ENCODE measurements at regions not wholly inside any gene's neighbourhood (a gene's known extent, or its start where the extent isn't known, plus 50 kb on each side); places are given as distances from the start of the nearest gene placed in this dataset.
"Not testable (repeated sequence)": the region's sequence is repeated elsewhere in the genome, so short reads cannot be mapped to it uniquely, and the experiment has no call there.

GRCh38 chrX:150063138-150063518 is 124.8 kb upstream of the EOLA2 start:
- Mint-ChIP-seq H3K27ac (no peak overlapping the region), H3K27me3 (peaks cover 0 to 14% of the 10 kb centered on the region in 2 donors), H3K4me1 (ENCODE audit: low read depth in 2 of 2) (peaks cover 0 to 5% of the 10 kb centered on the region in 2 donors), H3K9me3 (no peaks in the 10 kb centered on the region), H3K36me3 (no peaks in the 10 kb centered on the region), H3K4me3 (no peak overlapping the region)
- DNase-seq (ENCODE audit: low spot score) (no peak), ATAC-seq (no peak)

- no peak for ATAC-seq
These were observed 125.4 kb upstream of the EOLA2 start for GRCh38 chrX:150063674-150064073.

DNA sequence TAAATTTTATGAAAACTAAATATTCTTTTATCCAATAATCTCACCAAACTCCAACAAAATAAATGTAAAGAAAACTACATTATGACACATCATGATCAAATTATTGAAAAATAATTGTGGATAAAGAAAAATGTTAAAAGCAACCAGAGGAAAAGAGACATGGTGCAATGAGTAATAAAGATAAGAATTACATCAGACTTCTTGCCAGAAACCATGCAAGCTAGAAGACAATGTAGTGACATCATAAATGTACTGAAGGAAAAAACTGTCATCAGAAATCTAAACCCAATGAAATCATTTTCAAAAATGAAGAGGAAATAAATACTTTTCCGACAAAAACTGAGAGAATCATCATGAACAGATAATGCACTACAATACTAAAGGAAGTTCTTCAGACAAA is 135.9 kb upstream of the EOLA2 start:
- H3K4me3 Mint-ChIP-seq = no peak overlapping the region
- peaks cover 21 to 30% of the 10 kb centered on the region in 2 donors for H3K27me3 Mint-ChIP-seq
- H3K36me3 Mint-ChIP-seq = no peaks in the 10 kb centered on the region
- H3K9me3 Mint-ChIP-seq = no peaks in the 10 kb centered on the region
- no peak for ATAC-seq
- H3K4me1 Mint-ChIP-seq (ENCODE audit: low read depth in 2 of 2) = no peaks in the 10 kb centered on the region
- H3K27ac Mint-ChIP-seq = no peak overlapping the region
- DNase-seq (ENCODE audit: low spot score) = no peak

More at GRCh38 chrX:150063674-150064073, 125.4 kb upstream of the EOLA2 start:
- Mint-ChIP-seq H3K4me3 (no peak overlapping the region), H3K9me3 (no peaks in the 10 kb centered on the region), H3K36me3 (no peaks in the 10 kb centered on the region), H3K4me1 (ENCODE audit: low read depth in 2 of 2) (peaks cover 0 to 5% of the 10 kb centered on the region in 2 donors), H3K27me3 (peaks cover 0 to 14% of the 10 kb centered on the region in 2 donors), H3K27ac (no peak overlapping the region)
- DNase-seq (ENCODE audit: low spot score) = no peak

GRCh38 chrX:150080497-150080896 is 142.2 kb upstream of the EOLA2 start:
- no peak overlapping the region for H3K4me3 Mint-ChIP-seq
- peaks cover 0 to 3% of the 10 kb centered on the region in 2 donors for H3K4me1 Mint-ChIP-seq (ENCODE audit: low read depth in 2 of 2)
- DNase-seq (ENCODE audit: low spot score) (no peak), ATAC-seq (no peak)
- H3K9me3 Mint-ChIP-seq = peaks cover 2% of the 10 kb centered on the region
- H3K36me3 Mint-ChIP-seq = no peaks in the 10 kb centered on the region
- H3K27me3 Mint-ChIP-seq = peaks cover 5 to 24% of the 10 kb centered on the region in 2 donors
- no peak overlapping the region for H3K27ac Mint-ChIP-seq

- Mint-ChIP-seq H3K27ac (no peak overlapping the region), H3K4me1 (ENCODE audit: low read depth in 2 of 2) (peaks cover 0 to 3% of the 10 kb centered on the region in 2 donors), H3K36me3 (no peaks in the 10 kb centered on the region), H3K27me3 (peaks cover 3 to 22% of the 10 kb centered on the region in 2 donors), H3K9me3 (peaks cover 2% of the 10 kb centered on the region), H3K4me3 (no peak overlapping the region)
- no peak for DNase-seq (ENCODE audit: low spot score)
- ATAC-seq = no peak
These were observed 142.8 kb upstream of the EOLA2 start for GRCh38 chrX:150081076-150081475.

DNA sequence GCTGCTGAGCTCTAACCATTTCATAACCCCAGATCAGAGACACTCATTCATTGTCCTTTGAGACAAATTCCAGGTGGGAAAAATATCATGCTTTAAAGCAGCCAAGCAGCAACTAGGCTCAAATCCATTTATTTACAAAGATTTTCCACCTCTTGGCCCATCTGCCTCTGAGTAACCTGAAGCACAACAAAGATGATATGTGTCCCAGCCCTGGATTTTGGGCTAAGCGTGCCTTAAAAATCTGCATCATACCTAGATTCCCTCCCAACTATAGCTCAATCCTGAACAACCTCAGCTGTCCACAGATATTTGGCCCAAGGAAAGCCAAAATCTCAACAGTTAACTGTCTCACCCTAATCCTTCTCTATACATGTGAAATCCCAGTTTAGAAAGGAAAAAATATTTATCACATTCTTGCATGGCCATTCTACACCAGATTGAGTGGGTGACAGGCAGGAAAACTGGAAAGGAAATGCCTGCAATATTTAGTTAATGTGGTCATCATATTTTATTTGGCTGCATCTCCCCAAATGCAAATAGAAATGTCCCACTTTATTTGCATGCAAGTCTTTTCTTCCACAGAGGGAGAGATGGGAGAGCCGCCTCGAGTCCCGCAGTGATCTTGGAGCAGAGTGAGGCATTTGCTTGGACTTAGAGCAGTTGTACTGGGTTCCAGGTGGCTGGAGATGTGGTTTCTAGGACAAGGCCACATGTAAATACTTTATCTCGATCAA is 146.4 kb upstream of the EOLA2 start:
- no peak overlapping the region for H3K27ac Mint-ChIP-seq
- no peaks in the 10 kb centered on the region for H3K36me3 Mint-ChIP-seq
- H3K4me3 Mint-ChIP-seq = no peak overlapping the region
- peaks cover 0 to 11% of the 10 kb centered on the region in 2 donors for H3K27me3 Mint-ChIP-seq
- peaks cover 2% of the 10 kb centered on the region for H3K9me3 Mint-ChIP-seq
- ATAC-seq (no peak), DNase-seq (ENCODE audit: low spot score) (no peak)
- peaks cover 0 to 3% of the 10 kb centered on the region in 2 donors for H3K4me1 Mint-ChIP-seq (ENCODE audit: low read depth in 2 of 2)

DNA sequence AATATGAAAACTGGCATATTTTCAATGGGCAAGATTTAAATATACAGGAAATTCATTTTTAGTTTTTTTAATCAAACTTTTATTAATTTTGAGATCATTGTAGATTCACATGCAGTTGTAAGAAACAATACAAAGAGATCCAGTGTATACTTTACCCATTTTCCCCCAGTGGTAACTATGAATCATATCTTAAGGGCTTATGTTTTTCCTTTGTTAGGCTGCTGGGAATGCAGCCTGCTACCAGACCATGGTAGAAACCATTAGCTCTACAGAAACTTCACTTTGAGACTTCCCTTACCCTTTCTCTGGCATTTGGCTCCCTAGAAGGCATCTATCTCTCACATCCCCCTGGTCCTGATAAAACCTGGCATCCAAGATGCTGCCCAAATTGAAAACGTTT is 147.6 kb upstream of the EOLA2 start:
- peaks cover 0 to 9% of the 10 kb centered on the region in 2 donors for H3K27me3 Mint-ChIP-seq
- ATAC-seq = no peak
- peaks cover 2% of the 10 kb centered on the region for H3K9me3 Mint-ChIP-seq
- H3K4me1 Mint-ChIP-seq (ENCODE audit: low read depth in 2 of 2) = peaks cover 0 to 3% of the 10 kb centered on the region in 2 donors
- H3K27ac Mint-ChIP-seq = no peak overlapping the region
- H3K36me3 Mint-ChIP-seq = no peaks in the 10 kb centered on the region
- H3K4me3 Mint-ChIP-seq = no peak overlapping the region
- DNase-seq (ENCODE audit: low spot score) = no peak

GRCh38 chrX:150086371-150086770 is 148.1 kb upstream of the EOLA2 start:
- ATAC-seq (no peak), DNase-seq (ENCODE audit: low spot score) (no peak)
- Mint-ChIP-seq H3K36me3 (no peaks in the 10 kb centered on the region), H3K4me1 (ENCODE audit: low read depth in 2 of 2) (peaks cover 0 to 3% of the 10 kb centered on the region in 2 donors), H3K4me3 (no peak overlapping the region), H3K9me3 (peaks cover 2% of the 10 kb centered on the region), H3K27ac (no peak overlapping the region), H3K27me3 (peaks cover 0 to 8% of the 10 kb centered on the region in 2 donors)

- Mint-ChIP-seq H3K27ac (no peak overlapping the region), H3K27me3 (peaks cover 0 to 10% of the 10 kb centered on the region in 2 donors), H3K4me3 (no peak overlapping the region), H3K9me3 (no peaks in the 10 kb centered on the region), H3K4me1 (ENCODE audit: low read depth in 2 of 2) (peaks cover 0 to 3% of the 10 kb centered on the region in 2 donors), H3K36me3 (no peaks in the 10 kb centered on the region)
- DNase-seq (ENCODE audit: low spot score) = no peak
- ATAC-seq = no peak
These were observed 149.3 kb upstream of the EOLA2 start for GRCh38 chrX:150087612-150088011.

- H3K36me3 Mint-ChIP-seq = no peaks in the 10 kb centered on the region
- H3K27me3 Mint-ChIP-seq = peaks cover 0 to 10% of the 10 kb centered on the region in 2 donors
- ATAC-seq (no peak), DNase-seq (ENCODE audit: low spot score) (no peak)
- no peak overlapping the region for H3K27ac Mint-ChIP-seq
- no peak overlapping the region for H3K4me3 Mint-ChIP-seq
- no peaks in the 10 kb centered on the region for H3K9me3 Mint-ChIP-seq
- H3K4me1 Mint-ChIP-seq (ENCODE audit: low read depth in 2 of 2) = peaks cover 0 to 3% of the 10 kb centered on the region in 2 donors
These were observed 149.8 kb upstream of the EOLA2 start for GRCh38 chrX:150088042-150088441.

DNA sequence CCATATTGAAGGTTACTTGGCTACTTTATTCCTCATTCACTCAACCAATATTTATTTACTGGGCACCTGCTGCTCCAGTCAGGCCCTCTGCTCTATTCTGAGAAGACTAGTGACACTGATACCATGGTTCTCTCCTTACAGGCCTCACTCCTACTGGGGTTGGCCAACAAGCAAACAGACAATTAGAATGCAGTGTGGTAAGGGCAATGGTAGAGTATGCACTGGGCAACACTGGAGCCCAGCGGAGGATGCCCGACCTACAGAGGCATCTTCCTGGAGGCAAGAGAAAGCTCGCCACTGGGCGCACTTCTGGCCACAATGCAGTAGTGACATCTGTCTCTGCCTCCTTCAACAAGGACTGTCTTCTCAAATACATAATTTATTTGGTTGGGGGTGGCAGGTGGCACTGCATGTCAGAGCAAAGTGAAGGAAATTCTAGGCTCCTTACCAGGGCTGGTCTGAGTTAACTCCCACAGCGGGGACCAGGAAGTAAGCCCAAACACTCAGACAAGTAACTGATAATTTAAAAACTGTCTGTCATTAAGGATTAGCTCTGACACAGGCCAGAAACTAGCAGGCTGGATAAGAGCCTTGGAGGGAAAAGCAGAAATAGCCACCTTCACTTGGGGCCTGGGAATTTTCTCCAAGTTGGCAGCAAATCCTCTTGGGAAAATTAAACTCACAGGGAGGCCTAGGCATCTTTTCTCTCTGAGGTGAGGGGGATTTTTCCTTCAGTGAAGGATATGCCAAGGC is 150.7 kb upstream of the EOLA2 start:
- H3K36me3 Mint-ChIP-seq = no peaks in the 10 kb centered on the region
- no peaks in the 10 kb centered on the region for H3K9me3 Mint-ChIP-seq
- H3K4me3 Mint-ChIP-seq = no peak overlapping the region
- peaks cover 0 to 10% of the 10 kb centered on the region in 2 donors for H3K27me3 Mint-ChIP-seq
- ATAC-seq (no peak), DNase-seq (ENCODE audit: low spot score) (no peak)
- H3K27ac Mint-ChIP-seq = no peak overlapping the region
- H3K4me1 Mint-ChIP-seq (ENCODE audit: low read depth in 2 of 2) = no peaks in the 10 kb centered on the region

GRCh38 chrX:150091300-150091699 is 153.0 kb upstream of the EOLA2 start:
- H3K4me1 Mint-ChIP-seq (ENCODE audit: low read depth in 2 of 2); H3K27ac Mint-ChIP-seq; H3K4me3 Mint-ChIP-seq; H3K9me3 Mint-ChIP-seq; ATAC-seq; DNase-seq (ENCODE audit: low spot score); H3K36me3 Mint-ChIP-seq: not testable (repeated sequence)
- peaks cover 0 to 10% of the 10 kb centered on the region in 2 donors for H3K27me3 Mint-ChIP-seq

DNA sequence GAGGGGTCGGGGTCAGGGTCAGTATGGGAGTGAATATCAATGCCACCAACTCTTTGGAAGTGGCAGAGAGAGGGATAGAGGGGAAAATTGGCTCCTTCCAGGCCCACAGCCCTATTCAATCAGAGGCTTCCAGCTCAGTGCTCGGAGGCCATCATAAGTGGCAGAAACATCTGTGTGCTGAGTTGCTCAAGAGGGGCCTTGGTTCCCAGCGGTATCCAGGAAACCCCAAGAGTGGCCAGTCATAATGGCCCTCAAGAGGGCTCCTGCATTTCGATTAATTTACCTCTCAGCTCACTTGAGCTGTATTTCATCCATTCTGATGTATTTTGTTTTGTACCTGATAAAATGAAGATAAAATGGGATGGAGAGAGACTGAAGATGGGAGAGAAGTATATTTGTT is 154.3 kb upstream of the EOLA2 start:
- H3K4me1 Mint-ChIP-seq (ENCODE audit: low read depth in 2 of 2) = no peaks in the 10 kb centered on the region
- no peaks in the 10 kb centered on the region for H3K9me3 Mint-ChIP-seq
- no peak for DNase-seq (ENCODE audit: low spot score)
- ATAC-seq = no peak
- peaks cover 0 to 13% of the 10 kb centered on the region in 2 donors for H3K27me3 Mint-ChIP-seq
- no peaks in the 10 kb centered on the region for H3K36me3 Mint-ChIP-seq
- H3K27ac Mint-ChIP-seq = no peak overlapping the region
- no peak overlapping the region for H3K4me3 Mint-ChIP-seq

- Mint-ChIP-seq H3K9me3 (no peaks in the 10 kb centered on the region), H3K4me3 (no peak overlapping the region), H3K36me3 (no peaks in the 10 kb centered on the region), H3K27me3 (peaks cover 0 to 19% of the 10 kb centered on the region in 2 donors), H3K4me1 (ENCODE audit: low read depth in 2 of 2) (no peaks in the 10 kb centered on the region), H3K27ac (no peak overlapping the region)
- DNase-seq (ENCODE audit: low spot score) = no peak
- no peak for ATAC-seq
These were observed 156.1 kb upstream of the EOLA2 start for GRCh38 chrX:150094375-150094774.

Measured in natural killer cell treated with Interleukin-12 subunit alpha and Interleukin-12 subunit beta and Interleukin-15 and Interleukin-18, amount 100 ng/mL, for 72 hours (primary cell).